ENCODE measurements at regions not wholly inside any gene's neighbourhood (a gene's known extent, or its start where the extent isn't known, plus 50 kb on each side); places are given as distances from the start of the nearest gene placed in this dataset.

- H2AFZ ChIP-seq, result no peak overlapping the region
- H3K9me3 ChIP-seq (ENCODE audit: low read depth), result no peaks in the 10 kb centered on the region
- no peak overlapping the region for H3K4me3 ChIP-seq
- DNase-seq (ENCODE audit: low spot score), result no peak
- no peaks in the 10 kb centered on the region for H4K20me1 ChIP-seq (ENCODE audit: insufficient read depth, poor library complexity, severe bottlenecking)
- H3K4me1 ChIP-seq (ENCODE audit: insufficient read depth), result peaks cover 4% of the 10 kb centered on the region
- no peaks in the 10 kb centered on the region for H3K27me3 ChIP-seq
- H3K4me2 ChIP-seq, result no peak overlapping the region
- TF ChIP-seq CTCF (IDR thresholded peaks at IDR 0.05; ENCODE audit: poor library complexity) (no peak), EZH2 (IDR thresholded peaks at IDR 0.05; ENCODE audit: borderline replicate concordance) (no peak), EZH2phosphoT487 (IDR thresholded peaks at IDR 0.05; ENCODE audit: low read depth, severe bottlenecking, unreplicated experiment) (no peak)
- no peak overlapping the region for H3K27ac ChIP-seq
- H3K36me3 ChIP-seq (replicated peaks; ENCODE audit: insufficient read depth, low read depth), result no peaks in the 10 kb centered on the region
- H3K9me2 ChIP-seq (replicated peaks; ENCODE audit: insufficient read depth), result no peaks in the 10 kb centered on the region
- 24% methylated on average over 1 of the region's 1 CpG for WGBS (ENCODE audit: low lambda C conversion rate, missing lambda C conversion rate)
- H3K79me2 ChIP-seq, result no peaks in the 10 kb centered on the region
Measured at GRCh38 chr5:52685566-52685965, 102.2 kb upstream of the ITGA1 start.

GRCh38 chr5:52685971-52686370, 101.7 kb upstream of the ITGA1 start:
- Histone ChIP-seq H3K9me2 (replicated peaks; ENCODE audit: insufficient read depth) (no peaks in the 10 kb centered on the region), H3K36me3 (replicated peaks; ENCODE audit: insufficient read depth, low read depth) (no peaks in the 10 kb centered on the region)
- TF ChIP-seq CTCF (IDR thresholded peaks at IDR 0.05; ENCODE audit: poor library complexity) (no peak), EZH2phosphoT487 (IDR thresholded peaks at IDR 0.05; ENCODE audit: low read depth, severe bottlenecking, unreplicated experiment) (no peak), EZH2 (IDR thresholded peaks at IDR 0.05; ENCODE audit: borderline replicate concordance) (no peak)

GRCh38 chr5:52690236-52690768, 97.4 kb upstream of the ITGA1 start:
- Histone ChIP-seq H3K4me3 (no peak overlapping the region), H3K79me2 (no peaks in the 10 kb centered on the region), H4K20me1 (ENCODE audit: insufficient read depth, poor library complexity, severe bottlenecking) (no peaks in the 10 kb centered on the region), H3K27ac (peak overlapping the region; percentile 24), H2AFZ (no peak overlapping the region), H3K27me3 (no peaks in the 10 kb centered on the region), H3K4me1 (ENCODE audit: insufficient read depth) (peaks cover 4% of the 10 kb centered on the region), H3K9me2 (replicated peaks; ENCODE audit: insufficient read depth) (no peaks in the 10 kb centered on the region), H3K36me3 (replicated peaks; ENCODE audit: insufficient read depth, low read depth) (no peaks in the 10 kb centered on the region), H3K4me2 (no peak overlapping the region), H3K9me3 (ENCODE audit: low read depth) (no peaks in the 10 kb centered on the region)
- 22% methylated on average over 2 of the region's 2 CpGs for WGBS (ENCODE audit: low lambda C conversion rate, missing lambda C conversion rate)
- DNase-seq (ENCODE audit: low spot score), result no peak
- TF ChIP-seq EZH2 (IDR thresholded peaks at IDR 0.05; ENCODE audit: borderline replicate concordance) (no peak), EZH2phosphoT487 (IDR thresholded peaks at IDR 0.05; ENCODE audit: low read depth, severe bottlenecking, unreplicated experiment) (no peak), CTCF (IDR thresholded peaks at IDR 0.05; ENCODE audit: poor library complexity) (no peak)

More at GRCh38 chr5:52685971-52686370, 101.7 kb upstream of the ITGA1 start:
- Histone ChIP-seq H3K4me1 (ENCODE audit: insufficient read depth) (peaks cover 4% of the 10 kb centered on the region), H3K27ac (no peak overlapping the region), H3K27me3 (no peaks in the 10 kb centered on the region), H4K20me1 (ENCODE audit: insufficient read depth, poor library complexity, severe bottlenecking) (no peaks in the 10 kb centered on the region), H3K4me3 (no peak overlapping the region), H2AFZ (no peak overlapping the region), H3K79me2 (no peaks in the 10 kb centered on the region), H3K4me2 (no peak overlapping the region), H3K9me3 (ENCODE audit: low read depth) (no peaks in the 10 kb centered on the region)
- DNase-seq (ENCODE audit: low spot score), result no peak
- WGBS (ENCODE audit: low lambda C conversion rate, missing lambda C conversion rate), result 78% methylated on average over 4 of the region's 4 CpGs

GRCh38 chr5:52692039-52692438, 95.7 kb upstream of the ITGA1 start:
- Histone ChIP-seq H3K9me3 (ENCODE audit: low read depth) (no peaks in the 10 kb centered on the region), H3K27ac (no peak overlapping the region), H3K4me2 (no peak overlapping the region), H3K27me3 (no peaks in the 10 kb centered on the region), H3K79me2 (no peaks in the 10 kb centered on the region), H2AFZ (no peak overlapping the region), H3K4me1 (ENCODE audit: insufficient read depth) (peaks cover 4% of the 10 kb centered on the region), H3K36me3 (replicated peaks; ENCODE audit: insufficient read depth, low read depth) (no peaks in the 10 kb centered on the region), H3K4me3 (no peak overlapping the region), H4K20me1 (ENCODE audit: insufficient read depth, poor library complexity, severe bottlenecking) (no peaks in the 10 kb centered on the region), H3K9me2 (replicated peaks; ENCODE audit: insufficient read depth) (no peaks in the 10 kb centered on the region)
- DNase-seq (ENCODE audit: low spot score), result no peak
- no peak for TF ChIP-seq CTCF (IDR thresholded peaks at IDR 0.05; ENCODE audit: poor library complexity)
- no peak for TF ChIP-seq EZH2phosphoT487 (IDR thresholded peaks at IDR 0.05; ENCODE audit: low read depth, severe bottlenecking, unreplicated experiment)
- TF ChIP-seq EZH2 (IDR thresholded peaks at IDR 0.05; ENCODE audit: borderline replicate concordance), result no peak

All from hepatocyte (in vitro differentiated cells).